Epithelial cell of prostate (primary cell): ENCODE measurements at regions not wholly inside any gene's neighbourhood (a gene's known extent, or its start where the extent isn't known, plus 50 kb on each side); places are given as distances from the start of the nearest gene placed in this dataset.

Experiments used
- DNase-seq: peaks from one replicate; pipeline ENCODE4 v3.0.0-alpha.2; 2011; ENCODE audit warnings: low read depth, low spot score
- H3K27ac ChIP-seq: fragments of 450-650 bp; 2 replicates; pipeline ENCODE4 v1.5.1; 2017; ENCODE audit warnings: mild to moderate bottlenecking

GRCh38 chr16:22674832-22675191, 139.2 kb upstream of the HS3ST2 start:
- no peak overlapping the region for H3K27ac ChIP-seq

GRCh38 chr16:22675745-22676540, 138.0 kb upstream of the HS3ST2 start:
- H3K27ac ChIP-seq: no peak overlapping the region

More at GRCh38 chr16:22674832-22675191, 139.2 kb upstream of the HS3ST2 start:
- DNase-seq: no peak

GRCh38 chr16:22677024-22677830, 136.7 kb upstream of the HS3ST2 start:
- no peak for DNase-seq
- no peak overlapping the region for H3K27ac ChIP-seq

More at GRCh38 chr16:22675745-22676540, 138.0 kb upstream of the HS3ST2 start:
- DNase-seq: no peak

- no peak for DNase-seq
- no peak overlapping the region for H3K27ac ChIP-seq
These were observed 135.7 kb upstream of the HS3ST2 start for GRCh38 chr16:22678311-22678710.

GRCh38 chr16:22681554-22682291, 132.2 kb upstream of the HS3ST2 start:
- no peak for DNase-seq
- H3K27ac ChIP-seq: no peak overlapping the region

- no peak for DNase-seq
- no peak overlapping the region for H3K27ac ChIP-seq
These were observed 130.7 kb upstream of the HS3ST2 start for GRCh38 chr16:22683258-22683657.

- no peak overlapping the region for H3K27ac ChIP-seq
- DNase-seq: no peak
These were observed 130.0 kb upstream of the HS3ST2 start for GRCh38 chr16:22683730-22684573.

GRCh38 chr16:22684574-22685458, 129.1 kb upstream of the HS3ST2 start:
- H3K27ac ChIP-seq: no peak overlapping the region
- DNase-seq: no peak

- no peak for DNase-seq
- H3K27ac ChIP-seq: no peak overlapping the region
These were observed 128.5 kb upstream of the HS3ST2 start for GRCh38 chr16:22685459-22685830.

GRCh38 chr16:22687031-22687530, 126.9 kb upstream of the HS3ST2 start:
- no peak for DNase-seq
- H3K27ac ChIP-seq: no peak overlapping the region

GRCh38 chr16:22688463-22688862, 125.5 kb upstream of the HS3ST2 start:
- no peak for DNase-seq
- no peak overlapping the region for H3K27ac ChIP-seq

GRCh38 chr16:22688930-22689329, 125.0 kb upstream of the HS3ST2 start:
- no peak overlapping the region for H3K27ac ChIP-seq

GRCh38 chr16:22691335-22691734, 122.6 kb upstream of the HS3ST2 start:
- no peak for DNase-seq
- no peak overlapping the region for H3K27ac ChIP-seq

More at GRCh38 chr16:22688930-22689329, 125.0 kb upstream of the HS3ST2 start:
- no peak for DNase-seq

GRCh38 chr16:22692034-22692433, 121.9 kb upstream of the HS3ST2 start:
- DNase-seq: no peak

GRCh38 chr16:22692916-22693637, 120.9 kb upstream of the HS3ST2 start:
- no peak overlapping the region for H3K27ac ChIP-seq
- no peak for DNase-seq

More at GRCh38 chr16:22692034-22692433, 121.9 kb upstream of the HS3ST2 start:
- H3K27ac ChIP-seq: no peak overlapping the region

GRCh38 chr16:22693638-22694340, 120.2 kb upstream of the HS3ST2 start:
- no peak overlapping the region for H3K27ac ChIP-seq
- DNase-seq: no peak

GRCh38 chr16:22694887-22695382, 119.0 kb upstream of the HS3ST2 start:
- DNase-seq: no peak
- H3K27ac ChIP-seq: no peak overlapping the region
